Adrenal gland (tissue), 5 donors: ENCODE measurements at regions not wholly inside any gene's neighbourhood (a gene's known extent, or its start where the extent isn't known, plus 50 kb on each side); places are given as distances from the start of the nearest gene placed in this dataset.

Experiments used
- POLR2A ChIP-seq, 2 donors: fragments of 450-650 bp; IDR thresholded peaks; one replicate each; pipeline ENCODE4 v1.6.1; 2017; ENCODE audit warnings: antibody characterized with exemption in 2 of 2, mild to moderate bottlenecking in 2 of 2, moderate library complexity in 1 of 2
- TF ChIP-seq, protein P1 (sequence below), 6 experiments: fragments of 450-650 bp in 4 of 6; fragments of 200-600 bp in 2 of 6; sonication (generic) in 1 of 6; IDR thresholded peaks; 1 replicate in 5 of 6; 2 replicates in 1 of 6; pipeline versions ENCODE4 v1.5.1 to v1.8.0; 2016 to 2021; ENCODE audit warnings: antibody characterized with exemption in 6 of 6, mild to moderate bottlenecking in 2 of 6, moderate library complexity in 1 of 6
- donor health status: DM: no; HTN: no; CAD: no.

DNA sequence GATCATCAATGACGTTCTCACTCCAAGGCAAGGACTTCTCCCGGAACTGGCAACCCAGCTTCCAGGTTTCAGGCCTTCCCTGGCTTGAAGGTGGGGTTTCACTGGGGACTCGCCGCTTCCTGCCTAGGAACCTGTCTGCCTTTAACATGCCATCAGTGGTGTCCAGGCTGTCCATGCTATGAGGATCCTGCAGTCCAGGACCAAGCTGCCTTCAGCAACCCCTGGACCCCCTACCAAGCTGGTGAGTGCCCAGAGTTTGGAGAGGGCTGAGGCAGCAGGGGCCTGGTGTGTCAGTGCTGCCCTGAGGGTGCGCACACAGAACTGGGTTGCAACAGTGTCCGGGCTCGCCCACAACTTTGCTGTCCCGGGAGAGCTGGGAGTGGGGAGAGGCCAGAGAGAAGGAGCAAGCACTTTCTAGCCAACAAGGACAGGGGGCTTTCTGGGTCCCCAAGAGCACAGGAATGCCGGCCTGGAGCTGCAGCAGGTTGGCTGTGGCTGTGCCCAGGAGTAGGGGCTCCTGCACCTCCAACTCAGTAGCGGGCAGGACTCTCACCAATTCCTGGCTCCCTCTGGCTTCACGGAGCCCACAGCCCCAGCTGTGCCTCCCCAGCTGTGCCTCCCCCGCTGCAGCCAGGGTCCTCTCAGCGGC lies 1563.2 kb upstream of the MIR17HG start:
- TF ChIP-seq, protein P1, sequence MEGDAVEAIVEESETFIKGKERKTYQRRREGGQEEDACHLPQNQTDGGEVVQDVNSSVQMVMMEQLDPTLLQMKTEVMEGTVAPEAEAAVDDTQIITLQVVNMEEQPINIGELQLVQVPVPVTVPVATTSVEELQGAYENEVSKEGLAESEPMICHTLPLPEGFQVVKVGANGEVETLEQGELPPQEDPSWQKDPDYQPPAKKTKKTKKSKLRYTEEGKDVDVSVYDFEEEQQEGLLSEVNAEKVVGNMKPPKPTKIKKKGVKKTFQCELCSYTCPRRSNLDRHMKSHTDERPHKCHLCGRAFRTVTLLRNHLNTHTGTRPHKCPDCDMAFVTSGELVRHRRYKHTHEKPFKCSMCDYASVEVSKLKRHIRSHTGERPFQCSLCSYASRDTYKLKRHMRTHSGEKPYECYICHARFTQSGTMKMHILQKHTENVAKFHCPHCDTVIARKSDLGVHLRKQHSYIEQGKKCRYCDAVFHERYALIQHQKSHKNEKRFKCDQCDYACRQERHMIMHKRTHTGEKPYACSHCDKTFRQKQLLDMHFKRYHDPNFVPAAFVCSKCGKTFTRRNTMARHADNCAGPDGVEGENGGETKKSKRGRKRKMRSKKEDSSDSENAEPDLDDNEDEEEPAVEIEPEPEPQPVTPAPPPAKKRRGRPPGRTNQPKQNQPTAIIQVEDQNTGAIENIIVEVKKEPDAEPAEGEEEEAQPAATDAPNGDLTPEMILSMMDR (IDR thresholded peaks at IDR 0.05): no peak
- TF ChIP-seq POLR2A (IDR thresholded peaks at IDR 0.05): no peak
